ENCODE measurements at regions not wholly inside any gene's neighbourhood (a gene's known extent, or its start where the extent isn't known, plus 50 kb on each side); places are given as distances from the start of the nearest gene placed in this dataset.

GRCh38 chr2:240369801-240370585 lies 65.5 kb upstream of the GPC1 start:
- Histone ChIP-seq H3K27me3 (ENCODE audit: insufficient read depth, low read length) (no peaks in the 10 kb centered on the region), H3K4me2 (ENCODE audit: low read length) (peak overlapping the region; percentile 77), H3K9me3 (ENCODE audit: insufficient read depth, low read depth, low read length) (no peaks in the 10 kb centered on the region), H3K36me3 (ENCODE audit: insufficient read depth, low read length) (no peaks in the 10 kb centered on the region), H2AFZ (ENCODE audit: low read depth, low read length) (peak overlapping the region; percentile 33), H3K4me3 (ENCODE audit: insufficient read depth, low read depth, low read length) (no peak overlapping the region), H4K20me1 (ENCODE audit: insufficient read depth, low read length) (no peaks in the 10 kb centered on the region), H3K27ac (ENCODE audit: low read depth, low read length) (peak overlapping the region; percentile 92), H3K79me2 (ENCODE audit: insufficient read depth, low read length) (no peaks in the 10 kb centered on the region), H3K9ac (ENCODE audit: low read length) (peak overlapping the region; percentile 81), H3K4me1 (ENCODE audit: insufficient read depth, low read length) (peaks cover 37% of the 10 kb centered on the region)
- TF ChIP-seq CTCF (IDR thresholded peaks at IDR 0.05; ENCODE audit: insufficient read depth, low read depth, low read length) (no peak), EZH2 (IDR thresholded peaks at IDR 0.05; ENCODE audit: insufficient read depth, low read length) (no peak)
- no peaks in the 10 kb centered on the region for H3K9me3 Mint-ChIP-seq (ENCODE audit: unreplicated experiment)
- H3K27ac Mint-ChIP-seq (ENCODE audit: unreplicated experiment): peak overlapping the region; percentile 87
- peaks cover 5% of the 10 kb centered on the region for H3K27me3 Mint-ChIP-seq (ENCODE audit: low read depth, unreplicated experiment)
- no peak overlapping the region for H3K4me3 Mint-ChIP-seq (ENCODE audit: unreplicated experiment)
- FAIRE-seq: peak; percentile 75
- peak; percentile 95 for DNase-seq (ENCODE audit: low read depth)
- H3K36me3 Mint-ChIP-seq (ENCODE audit: low read depth, unreplicated experiment): no peaks in the 10 kb centered on the region
- H3K4me1 Mint-ChIP-seq (ENCODE audit: low read depth, unreplicated experiment): peaks cover 18% of the 10 kb centered on the region

DNA sequence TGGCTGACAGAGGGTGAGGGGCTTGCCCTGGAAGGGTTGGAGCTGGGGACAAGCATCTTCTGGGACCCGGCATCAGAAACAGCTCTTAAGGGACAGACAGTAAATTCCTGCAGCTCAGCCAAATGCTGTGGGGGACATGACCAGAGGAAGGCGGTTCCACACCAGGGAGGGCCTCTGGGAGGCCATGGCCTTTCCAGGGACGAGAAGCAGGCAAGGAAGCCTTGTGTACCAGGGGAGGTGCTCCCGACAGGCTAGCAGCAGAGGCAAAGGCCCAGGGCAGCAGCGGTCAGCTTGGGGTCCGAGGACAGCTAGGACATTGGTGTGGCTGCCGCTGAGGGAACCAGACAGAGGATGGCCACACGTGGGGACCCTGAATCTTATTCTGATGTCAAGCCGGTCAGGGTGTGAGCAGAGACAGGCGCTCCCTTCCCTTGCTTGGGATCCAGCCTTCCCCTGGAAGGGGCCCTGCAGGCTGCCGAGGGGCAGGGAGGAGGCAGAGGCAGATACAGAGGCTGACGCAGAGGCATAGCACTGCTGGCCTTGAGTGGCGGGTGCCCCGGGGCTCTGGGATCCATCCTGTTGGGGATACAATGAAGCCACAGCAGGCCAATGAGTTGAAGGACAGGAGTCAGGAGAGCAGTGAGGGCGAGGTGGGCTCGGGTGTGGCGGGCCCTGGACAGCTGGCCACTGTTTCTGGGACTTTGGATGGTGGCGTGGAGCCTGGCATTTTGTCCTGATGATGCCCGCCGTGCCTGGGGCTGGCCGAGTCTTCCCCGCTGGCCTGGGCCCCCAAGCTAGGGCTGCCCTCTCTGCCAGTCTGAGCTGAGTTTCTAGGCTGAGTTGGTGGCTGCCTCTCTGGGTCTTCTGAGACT lies 64.1 kb upstream of the GPC1 start:
- peak overlapping the region; percentile 87 for H3K27ac Mint-ChIP-seq (ENCODE audit: unreplicated experiment)
- H3K9ac ChIP-seq (ENCODE audit: low read length): peak overlapping the region; percentile 62
- H3K4me1 Mint-ChIP-seq (ENCODE audit: low read depth, unreplicated experiment): peaks cover 21% of the 10 kb centered on the region
- no peak overlapping the region for H2AFZ ChIP-seq (ENCODE audit: low read depth, low read length)
- H3K27me3 ChIP-seq (ENCODE audit: insufficient read depth, low read length): no peaks in the 10 kb centered on the region
- no peaks in the 10 kb centered on the region for H4K20me1 ChIP-seq (ENCODE audit: insufficient read depth, low read length)
- H3K9me3 ChIP-seq (ENCODE audit: insufficient read depth, low read depth, low read length): no peaks in the 10 kb centered on the region
- H3K79me2 ChIP-seq (ENCODE audit: insufficient read depth, low read length): no peaks in the 10 kb centered on the region
- no peak overlapping the region for H3K4me3 Mint-ChIP-seq (ENCODE audit: unreplicated experiment)
- H3K4me3 ChIP-seq (ENCODE audit: insufficient read depth, low read depth, low read length): no peak overlapping the region
- H3K36me3 Mint-ChIP-seq (ENCODE audit: low read depth, unreplicated experiment): no peaks in the 10 kb centered on the region
- no peaks in the 10 kb centered on the region for H3K9me3 Mint-ChIP-seq (ENCODE audit: unreplicated experiment)
- H3K4me2 ChIP-seq (ENCODE audit: low read length): no peak overlapping the region
- no peak overlapping the region for H3K27ac ChIP-seq (ENCODE audit: low read depth, low read length)
- DNase-seq (ENCODE audit: low read depth): no peak
- no peak for TF ChIP-seq EZH2 (IDR thresholded peaks at IDR 0.05; ENCODE audit: insufficient read depth, low read length)
- FAIRE-seq: no peak
- H3K36me3 ChIP-seq (ENCODE audit: insufficient read depth, low read length): no peaks in the 10 kb centered on the region
- peaks cover 9% of the 10 kb centered on the region for H3K27me3 Mint-ChIP-seq (ENCODE audit: low read depth, unreplicated experiment)
- peaks cover 37% of the 10 kb centered on the region for H3K4me1 ChIP-seq (ENCODE audit: insufficient read depth, low read length)

GRCh38 chr2:240372101-240372500 lies 63.4 kb upstream of the GPC1 start:
- no peak overlapping the region for H3K4me2 ChIP-seq (ENCODE audit: low read length)
- TF ChIP-seq CTCF (IDR thresholded peaks at IDR 0.05; ENCODE audit: insufficient read depth, low read depth, low read length): no peak
- no peak for TF ChIP-seq EZH2 (IDR thresholded peaks at IDR 0.05; ENCODE audit: insufficient read depth, low read length)
- H3K27ac Mint-ChIP-seq (ENCODE audit: unreplicated experiment): no peak overlapping the region

More at GRCh38 chr2:240372101-240372500, 63.4 kb upstream of the GPC1 start:
- Mint-ChIP-seq H3K36me3 (ENCODE audit: low read depth, unreplicated experiment) (no peaks in the 10 kb centered on the region), H3K9me3 (ENCODE audit: unreplicated experiment) (no peaks in the 10 kb centered on the region), H3K4me3 (ENCODE audit: unreplicated experiment) (no peak overlapping the region), H3K4me1 (ENCODE audit: low read depth, unreplicated experiment) (peaks cover 21% of the 10 kb centered on the region), H3K27me3 (ENCODE audit: low read depth, unreplicated experiment) (peaks cover 8% of the 10 kb centered on the region)
- DNase-seq (ENCODE audit: low read depth) (no peak), FAIRE-seq (no peak)
- no peak overlapping the region for H3K27ac ChIP-seq (ENCODE audit: low read depth, low read length)
- H2AFZ ChIP-seq (ENCODE audit: low read depth, low read length): no peak overlapping the region
- no peaks in the 10 kb centered on the region for H3K36me3 ChIP-seq (ENCODE audit: insufficient read depth, low read length)
- no peaks in the 10 kb centered on the region for H3K79me2 ChIP-seq (ENCODE audit: insufficient read depth, low read length)
- no peaks in the 10 kb centered on the region for H3K27me3 ChIP-seq (ENCODE audit: insufficient read depth, low read length)
- H4K20me1 ChIP-seq (ENCODE audit: insufficient read depth, low read length): no peaks in the 10 kb centered on the region
- no peak overlapping the region for H3K9ac ChIP-seq (ENCODE audit: low read length)
- H3K4me3 ChIP-seq (ENCODE audit: insufficient read depth, low read depth, low read length): no peak overlapping the region
- no peaks in the 10 kb centered on the region for H3K9me3 ChIP-seq (ENCODE audit: insufficient read depth, low read depth, low read length)
- H3K4me1 ChIP-seq (ENCODE audit: insufficient read depth, low read length): peaks cover 43% of the 10 kb centered on the region

Measured in astrocyte (in vitro differentiated cells and primary cell).